A673 (cell line): ENCODE measurements at regions not wholly inside any gene's neighbourhood (a gene's known extent, or its start where the extent isn't known, plus 50 kb on each side); places are given as distances from the start of the nearest gene placed in this dataset.

Experiments used
- CTCF ChIP-seq: fragments of 300-800, 200-600 bp; sonication (generic); conservative IDR thresholded peaks from 2 replicates; pipeline ENCODE4 v1.5.1; 2017; ENCODE audit warnings: low read depth, mild to moderate bottlenecking, antibody characterized with exemption, low read length, moderate library complexity, mixed read lengths
- EZH2 ChIP-seq: fragments of 200-600 bp; sonication (generic); IDR thresholded peaks from 2 replicates; pipeline ENCODE4 v1.6.1; 2017; ENCODE audit warnings: borderline replicate concordance, low read depth, mild to moderate bottlenecking, mixed read lengths, antibody characterized with exemption, low read length; ENCODE audit not compliant: poor library complexity, severe bottlenecking

- no peak for TF ChIP-seq CTCF
- TF ChIP-seq EZH2 = no peak
These were observed 549.5 kb upstream of the GOLIM4 start for GRCh38 chr3:168645180-168645579.
